ENCODE measurements at regions not wholly inside any gene's neighbourhood (a gene's known extent, or its start where the extent isn't known, plus 50 kb on each side); places are given as distances from the start of the nearest gene placed in this dataset.

DNA sequence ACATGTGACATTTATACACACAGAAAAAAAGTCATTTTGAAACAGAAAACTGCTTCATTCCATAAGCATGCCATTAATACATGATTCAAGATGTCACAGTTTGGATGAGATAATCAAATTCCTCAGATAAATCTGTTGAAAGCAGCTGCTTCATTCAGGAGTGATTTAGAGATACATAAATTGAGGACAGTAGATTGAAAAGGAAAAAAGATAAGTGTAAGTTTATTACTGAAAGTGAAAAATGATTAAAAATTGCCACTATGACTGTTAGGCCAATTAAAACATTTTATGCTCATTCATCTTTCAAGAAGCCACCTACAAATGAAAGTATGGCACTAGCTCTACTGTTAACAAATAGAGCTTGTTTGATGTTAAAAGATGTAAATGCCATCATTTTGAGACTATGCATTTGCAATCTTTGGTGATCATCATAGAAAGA lies 136.9 kb upstream of the CDK6 start:
- Histone ChIP-seq H3K27ac (ENCODE audit: low read depth, low read length) (no peak overlapping the region), H3K4me3 (ENCODE audit: low read depth, low read length) (no peak overlapping the region), H3K27me3 (ENCODE audit: control insufficient read depth, insufficient read depth, low read length) (no peaks in the 10 kb centered on the region), H3K9me3 (ENCODE audit: control insufficient read depth, insufficient read depth, low read depth, low read length) (peaks cover 8% of the 10 kb centered on the region; the same call in 1 of the 2 replicates), H3K9ac (ENCODE audit: low read length) (no peak overlapping the region), H3K4me1 (ENCODE audit: control insufficient read depth, insufficient read depth, low read length) (no peaks in the 10 kb centered on the region), H3K36me3 (ENCODE audit: control insufficient read depth, insufficient read depth, low read length) (no peaks in the 10 kb centered on the region)

DNA sequence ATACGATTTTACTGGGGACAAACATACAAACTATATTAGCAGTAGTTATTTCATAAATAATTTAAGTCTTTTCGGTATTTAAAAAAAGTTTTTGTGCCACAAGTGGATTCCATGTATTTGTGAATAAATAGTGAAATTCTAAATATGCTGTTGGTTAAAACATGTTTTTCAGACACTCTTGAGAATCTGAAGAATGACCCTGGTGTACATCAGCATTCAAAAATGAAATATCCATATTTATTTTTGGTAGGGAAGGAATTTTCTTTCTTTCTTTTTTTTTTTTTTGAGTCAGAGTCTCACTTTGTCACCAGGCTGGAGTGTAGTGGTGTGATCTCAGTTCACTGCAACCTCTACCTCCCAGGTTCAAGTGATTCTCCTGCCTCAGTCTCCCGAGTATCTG lies 136.1 kb upstream of the CDK6 start:
- no peaks in the 10 kb centered on the region for H3K36me3 ChIP-seq (ENCODE audit: control insufficient read depth, insufficient read depth, low read length)
- no peak overlapping the region for H3K27ac ChIP-seq (ENCODE audit: low read depth, low read length)
- H3K9ac ChIP-seq (ENCODE audit: low read length), result no peak overlapping the region
- H3K4me3 ChIP-seq (ENCODE audit: low read depth, low read length), result no peak overlapping the region
- no peaks in the 10 kb centered on the region for H3K27me3 ChIP-seq (ENCODE audit: control insufficient read depth, insufficient read depth, low read length)
- H3K4me1 ChIP-seq (ENCODE audit: control insufficient read depth, insufficient read depth, low read length), result no peaks in the 10 kb centered on the region
- H3K9me3 ChIP-seq (ENCODE audit: control insufficient read depth, insufficient read depth, low read depth, low read length), result peaks cover 8% of the 10 kb centered on the region; the same call in 1 of the 2 replicates

DNA sequence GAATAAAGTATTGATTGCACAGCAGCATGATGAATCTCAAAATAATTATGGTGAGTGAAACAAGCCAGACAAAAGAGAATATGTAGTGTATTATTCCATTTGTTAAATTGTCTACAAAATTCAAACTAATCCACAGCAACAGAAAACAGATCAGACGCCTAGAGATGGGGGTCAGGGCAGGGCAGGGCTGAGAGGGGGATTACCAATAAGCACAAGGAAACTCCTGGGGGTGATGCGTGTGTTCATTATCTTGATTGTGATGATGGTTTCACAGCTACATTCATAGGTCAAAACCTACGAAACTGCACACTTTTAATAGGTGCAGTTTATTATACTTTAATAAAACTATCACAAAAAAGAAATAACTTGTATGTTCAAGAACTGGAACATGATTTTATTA lies 132.7 kb upstream of the CDK6 start:
- H3K4me1 ChIP-seq (ENCODE audit: control insufficient read depth, insufficient read depth, low read length), result no peaks in the 10 kb centered on the region
- no peak overlapping the region for H3K9ac ChIP-seq (ENCODE audit: low read length)

DNA sequence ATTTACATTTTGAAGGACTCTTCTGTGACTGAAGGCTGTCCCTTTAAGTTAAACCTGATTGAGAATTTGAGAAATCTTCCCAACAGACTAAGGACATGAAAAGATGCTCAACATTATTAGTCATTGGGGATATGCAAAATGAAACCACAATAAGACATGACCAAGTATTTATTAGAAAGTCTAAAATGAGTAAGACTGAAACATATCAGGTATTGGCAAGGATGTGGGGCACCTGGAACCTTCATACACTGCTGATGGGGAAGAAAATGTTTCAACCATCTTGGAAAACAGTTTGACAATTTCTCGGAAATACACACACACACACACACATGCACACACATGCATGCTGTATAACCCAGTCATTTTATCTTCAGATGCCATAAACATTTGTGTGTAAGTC lies 132.1 kb upstream of the CDK6 start:
- no peaks in the 10 kb centered on the region for H3K27me3 ChIP-seq (ENCODE audit: control insufficient read depth, insufficient read depth, low read length)
- no peak overlapping the region for H3K4me3 ChIP-seq (ENCODE audit: low read depth, low read length)
- H3K27ac ChIP-seq (ENCODE audit: low read depth, low read length), result no peak overlapping the region
- H3K36me3 ChIP-seq (ENCODE audit: control insufficient read depth, insufficient read depth, low read length), result no peaks in the 10 kb centered on the region
- no peak overlapping the region for H3K9ac ChIP-seq (ENCODE audit: low read length)
- H3K4me1 ChIP-seq (ENCODE audit: control insufficient read depth, insufficient read depth, low read length), result no peaks in the 10 kb centered on the region
- H3K9me3 ChIP-seq (ENCODE audit: control insufficient read depth, insufficient read depth, low read depth, low read length), result no peaks in the 10 kb centered on the region

More for the DNA sequence above, 132.7 kb upstream of the CDK6 start:
- Histone ChIP-seq H3K9me3 (ENCODE audit: control insufficient read depth, insufficient read depth, low read depth, low read length) (no peaks in the 10 kb centered on the region), H3K36me3 (ENCODE audit: control insufficient read depth, insufficient read depth, low read length) (no peaks in the 10 kb centered on the region), H3K27me3 (ENCODE audit: control insufficient read depth, insufficient read depth, low read length) (no peaks in the 10 kb centered on the region), H3K27ac (ENCODE audit: low read depth, low read length) (no peak overlapping the region), H3K4me3 (ENCODE audit: low read depth, low read length) (no peak overlapping the region)

DNA sequence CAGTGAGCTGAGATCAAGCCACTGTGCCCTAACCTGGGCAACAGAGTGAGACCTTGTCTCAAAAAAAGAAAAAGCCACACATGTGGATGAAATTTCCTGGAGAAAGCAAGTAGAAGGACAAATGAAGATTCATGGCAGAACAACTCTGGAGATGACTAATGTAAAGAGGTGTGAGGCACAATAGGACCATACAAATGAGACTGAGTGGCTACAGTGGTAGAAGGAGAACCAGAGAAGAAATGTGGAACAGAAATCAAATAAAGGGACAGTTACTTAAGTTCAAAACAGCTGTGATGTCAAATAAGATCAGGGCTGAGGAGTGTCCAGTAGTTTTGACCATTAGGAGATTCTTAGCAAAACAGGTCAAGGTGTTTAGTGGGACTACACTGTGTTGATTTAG lies 130.9 kb upstream of the CDK6 start:
- H3K9me3 ChIP-seq (ENCODE audit: control insufficient read depth, insufficient read depth, low read depth, low read length), result no peaks in the 10 kb centered on the region
- no peaks in the 10 kb centered on the region for H3K27me3 ChIP-seq (ENCODE audit: control insufficient read depth, insufficient read depth, low read length)
- no peaks in the 10 kb centered on the region for H3K36me3 ChIP-seq (ENCODE audit: control insufficient read depth, insufficient read depth, low read length)
- no peak overlapping the region for H3K9ac ChIP-seq (ENCODE audit: low read length)
- no peak overlapping the region for H3K4me3 ChIP-seq (ENCODE audit: low read depth, low read length)
- H3K4me1 ChIP-seq (ENCODE audit: control insufficient read depth, insufficient read depth, low read length), result no peaks in the 10 kb centered on the region
- H3K27ac ChIP-seq (ENCODE audit: low read depth, low read length), result no peak overlapping the region

DNA sequence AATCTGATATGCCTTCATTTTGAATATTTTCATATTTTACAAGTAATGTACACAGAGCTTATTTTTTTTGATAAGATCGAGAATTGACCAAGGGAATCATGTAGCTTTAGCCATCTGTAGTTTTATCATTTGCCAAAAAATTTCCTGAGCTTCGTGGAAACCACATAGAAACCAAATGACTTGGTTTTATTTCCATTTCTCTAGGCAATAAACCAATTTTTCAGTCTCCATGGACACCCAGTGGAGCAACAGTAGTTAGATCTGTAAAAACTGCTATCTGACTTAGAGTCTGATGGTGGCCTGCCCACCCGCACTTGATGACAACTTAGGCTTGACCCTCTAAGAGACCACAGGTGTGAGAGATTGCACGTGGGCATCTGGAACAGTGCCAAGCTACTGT lies 127.8 kb upstream of the CDK6 start:
- Histone ChIP-seq H3K27me3 (ENCODE audit: control insufficient read depth, insufficient read depth, low read length) (no peaks in the 10 kb centered on the region), H3K4me3 (ENCODE audit: low read depth, low read length) (no peak overlapping the region), H3K9me3 (ENCODE audit: control insufficient read depth, insufficient read depth, low read depth, low read length) (no peaks in the 10 kb centered on the region), H3K9ac (ENCODE audit: low read length) (no peak overlapping the region), H3K36me3 (ENCODE audit: control insufficient read depth, insufficient read depth, low read length) (no peaks in the 10 kb centered on the region), H3K27ac (ENCODE audit: low read depth, low read length) (no peak overlapping the region), H3K4me1 (ENCODE audit: control insufficient read depth, insufficient read depth, low read length) (no peaks in the 10 kb centered on the region)

DNA sequence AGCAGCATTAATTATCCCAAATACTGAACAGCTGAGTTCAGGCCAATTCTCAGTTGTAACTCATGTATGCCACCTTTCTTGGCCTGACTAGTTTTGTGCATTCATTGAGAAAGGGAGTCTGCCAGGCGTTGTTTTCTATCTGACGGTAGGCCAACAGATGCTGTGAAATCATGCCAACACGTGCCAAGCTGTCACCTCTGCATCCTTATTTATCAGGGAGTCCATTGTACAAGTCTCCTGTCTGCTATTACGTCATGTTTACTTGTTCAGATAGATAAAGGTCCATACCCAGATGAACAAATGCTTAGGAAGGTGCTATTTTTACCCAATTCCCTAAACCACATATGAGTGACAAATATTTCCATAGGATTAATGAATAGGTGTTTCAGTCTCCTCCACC lies 127.2 kb upstream of the CDK6 start:
- no peak overlapping the region for H3K4me3 ChIP-seq (ENCODE audit: low read depth, low read length)
- no peak overlapping the region for H3K9ac ChIP-seq (ENCODE audit: low read length)
- no peak overlapping the region for H3K27ac ChIP-seq (ENCODE audit: low read depth, low read length)
- no peaks in the 10 kb centered on the region for H3K9me3 ChIP-seq (ENCODE audit: control insufficient read depth, insufficient read depth, low read depth, low read length)
- no peaks in the 10 kb centered on the region for H3K27me3 ChIP-seq (ENCODE audit: control insufficient read depth, insufficient read depth, low read length)
- no peaks in the 10 kb centered on the region for H3K4me1 ChIP-seq (ENCODE audit: control insufficient read depth, insufficient read depth, low read length)
- no peaks in the 10 kb centered on the region for H3K36me3 ChIP-seq (ENCODE audit: control insufficient read depth, insufficient read depth, low read length)

DNA sequence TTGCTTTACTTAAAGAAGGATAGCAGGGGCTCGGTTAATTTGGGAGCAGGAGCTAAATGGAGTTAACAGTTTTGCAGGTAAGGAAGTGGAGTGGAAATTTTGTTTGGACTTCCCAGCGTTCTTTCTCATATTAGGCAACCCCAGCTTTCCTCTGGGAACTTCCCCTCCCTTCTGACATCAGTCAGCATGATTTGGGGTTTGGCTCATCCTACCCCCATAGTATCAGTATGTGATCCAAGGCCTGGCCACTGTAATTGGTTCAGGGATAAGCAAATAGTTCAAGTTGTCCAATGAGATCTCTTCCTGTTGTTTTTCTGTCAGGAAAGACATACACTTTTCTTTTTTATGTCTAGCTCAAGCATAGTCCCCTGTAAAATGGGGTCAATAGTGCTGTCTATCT lies 125.6 kb upstream of the CDK6 start:
- Histone ChIP-seq H3K27me3 (ENCODE audit: control insufficient read depth, insufficient read depth, low read length) (no peaks in the 10 kb centered on the region), H3K4me3 (ENCODE audit: low read depth, low read length) (no peak overlapping the region), H3K27ac (ENCODE audit: low read depth, low read length) (no peak overlapping the region), H3K4me1 (ENCODE audit: control insufficient read depth, insufficient read depth, low read length) (no peaks in the 10 kb centered on the region), H3K36me3 (ENCODE audit: control insufficient read depth, insufficient read depth, low read length) (no peaks in the 10 kb centered on the region), H3K9ac (ENCODE audit: low read length) (no peak overlapping the region), H3K9me3 (ENCODE audit: control insufficient read depth, insufficient read depth, low read depth, low read length) (no peaks in the 10 kb centered on the region)

DNA sequence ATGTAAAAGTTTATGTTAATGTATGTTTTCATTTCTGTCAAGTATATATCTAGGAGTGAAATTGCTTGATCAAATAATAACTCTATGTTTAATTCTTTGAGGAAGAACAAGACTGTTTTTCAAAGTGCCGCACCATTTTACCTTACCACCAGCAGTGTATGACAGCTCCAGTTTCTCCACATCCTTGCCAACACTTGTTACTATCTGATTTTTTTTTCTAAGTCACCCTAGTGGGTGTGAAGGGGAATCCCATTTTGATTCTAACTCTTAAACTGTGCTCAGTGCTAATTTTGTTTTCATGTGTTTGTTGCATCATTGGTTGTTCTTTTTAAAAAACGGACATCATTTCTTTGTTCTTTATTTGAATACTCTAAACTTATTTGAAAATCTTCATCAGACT lies 120.2 kb upstream of the CDK6 start:
- no peak overlapping the region for H3K4me3 ChIP-seq (ENCODE audit: low read depth, low read length)
- no peak overlapping the region for H3K27ac ChIP-seq (ENCODE audit: low read depth, low read length)
- no peaks in the 10 kb centered on the region for H3K4me1 ChIP-seq (ENCODE audit: control insufficient read depth, insufficient read depth, low read length)
- no peaks in the 10 kb centered on the region for H3K27me3 ChIP-seq (ENCODE audit: control insufficient read depth, insufficient read depth, low read length)
- no peaks in the 10 kb centered on the region for H3K36me3 ChIP-seq (ENCODE audit: control insufficient read depth, insufficient read depth, low read length)
- peaks cover 7% of the 10 kb centered on the region; the same call in 1 of the 2 replicates for H3K9me3 ChIP-seq (ENCODE audit: control insufficient read depth, insufficient read depth, low read depth, low read length)
- no peak overlapping the region for H3K9ac ChIP-seq (ENCODE audit: low read length)

DNA sequence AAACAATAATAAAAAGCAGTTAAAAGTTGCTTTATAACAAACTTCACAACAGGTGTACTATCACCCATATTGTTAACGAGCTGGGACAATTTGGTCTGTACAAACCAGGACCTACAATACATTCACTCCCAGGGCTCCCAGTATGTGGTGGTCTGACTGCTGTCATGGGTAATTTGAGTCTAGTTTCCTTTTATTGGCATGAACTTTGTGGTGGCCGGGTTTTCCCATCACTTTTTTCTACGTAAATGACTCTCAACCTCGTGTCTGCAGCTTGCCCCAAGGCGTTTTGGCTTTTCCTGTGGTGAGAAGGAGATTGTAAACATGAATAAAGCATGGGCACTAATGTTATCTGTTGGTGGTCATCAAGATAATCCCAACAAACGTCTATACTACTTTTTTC lies 118.7 kb upstream of the CDK6 start:
- H3K9me3 ChIP-seq (ENCODE audit: control insufficient read depth, insufficient read depth, low read depth, low read length), result peaks cover 7% of the 10 kb centered on the region; the same call in 1 of the 2 replicates
- no peak overlapping the region for H3K4me3 ChIP-seq (ENCODE audit: low read depth, low read length)
- no peak overlapping the region for H3K9ac ChIP-seq (ENCODE audit: low read length)
- H3K36me3 ChIP-seq (ENCODE audit: control insufficient read depth, insufficient read depth, low read length), result no peaks in the 10 kb centered on the region
- no peaks in the 10 kb centered on the region for H3K27me3 ChIP-seq (ENCODE audit: control insufficient read depth, insufficient read depth, low read length)
- H3K4me1 ChIP-seq (ENCODE audit: control insufficient read depth, insufficient read depth, low read length), result no peaks in the 10 kb centered on the region
- H3K27ac ChIP-seq (ENCODE audit: low read depth, low read length), result no peak overlapping the region

DNA sequence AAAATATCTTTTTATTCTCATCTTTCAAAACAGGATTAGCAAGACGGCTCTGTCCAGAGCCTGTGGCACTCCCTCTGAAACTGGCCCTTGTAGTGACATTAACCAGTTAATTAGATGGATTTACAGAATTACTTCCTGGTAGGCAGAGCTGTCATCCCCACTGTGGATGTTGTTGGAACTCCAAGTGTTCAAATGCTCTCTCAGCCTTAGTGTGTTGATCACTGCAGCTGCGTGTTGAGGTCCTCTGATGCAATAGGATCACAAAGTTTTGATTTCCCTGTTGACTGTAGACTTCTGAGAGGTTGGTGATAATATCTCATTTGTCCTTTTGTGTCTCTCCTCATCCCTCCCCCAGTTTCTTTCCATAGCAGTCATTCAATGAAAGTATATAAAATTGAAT lies 117.3 kb upstream of the CDK6 start:
- Histone ChIP-seq H3K9me3 (ENCODE audit: control insufficient read depth, insufficient read depth, low read depth, low read length) (peaks cover 7% of the 10 kb centered on the region; the same call in 1 of the 2 replicates), H3K27ac (ENCODE audit: low read depth, low read length) (no peak overlapping the region), H3K9ac (ENCODE audit: low read length) (no peak overlapping the region), H3K27me3 (ENCODE audit: control insufficient read depth, insufficient read depth, low read length) (no peaks in the 10 kb centered on the region), H3K4me3 (ENCODE audit: low read depth, low read length) (no peak overlapping the region), H3K36me3 (ENCODE audit: control insufficient read depth, insufficient read depth, low read length) (no peaks in the 10 kb centered on the region), H3K4me1 (ENCODE audit: control insufficient read depth, insufficient read depth, low read length) (no peaks in the 10 kb centered on the region)

DNA sequence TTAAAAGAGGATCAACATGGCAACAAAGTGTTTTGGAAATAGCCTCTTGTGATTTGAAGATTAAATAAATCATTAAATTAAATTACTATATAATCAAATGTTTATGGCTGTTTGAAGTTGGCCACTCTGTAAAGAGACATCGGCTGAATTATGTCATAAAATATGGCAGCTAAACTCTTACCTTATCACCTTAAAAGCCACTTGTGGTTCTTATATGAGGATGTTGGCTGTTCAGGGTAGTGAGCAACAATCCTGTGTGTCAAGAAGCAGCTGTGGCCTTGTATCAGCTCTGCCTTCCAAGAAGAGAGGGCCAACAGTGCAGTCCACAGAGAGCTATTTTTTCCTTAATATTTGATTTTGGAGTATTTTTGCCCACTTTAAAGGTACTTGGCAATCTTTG lies 113.4 kb upstream of the CDK6 start:
- Histone ChIP-seq H3K36me3 (ENCODE audit: control insufficient read depth, insufficient read depth, low read length) (no peaks in the 10 kb centered on the region), H3K9ac (ENCODE audit: low read length) (no peak overlapping the region), H3K4me3 (ENCODE audit: low read depth, low read length) (no peak overlapping the region), H3K4me1 (ENCODE audit: control insufficient read depth, insufficient read depth, low read length) (no peaks in the 10 kb centered on the region), H3K27me3 (ENCODE audit: control insufficient read depth, insufficient read depth, low read length) (no peaks in the 10 kb centered on the region), H3K27ac (ENCODE audit: low read depth, low read length) (no peak overlapping the region), H3K9me3 (ENCODE audit: control insufficient read depth, insufficient read depth, low read depth, low read length) (no peaks in the 10 kb centered on the region)
